HCT116 (cell line): ENCODE measurements at regions not wholly inside any gene's neighbourhood (a gene's known extent, or its start where the extent isn't known, plus 50 kb on each side); places are given as distances from the start of the nearest gene placed in this dataset.

Source experiments
- CTCF ChIP-seq, 3 experiments: fragments of 200-600 bp in 1 of 3; sonication (generic) in 1 of 3; IDR thresholded peaks in 2 of 3; conservative IDR thresholded peaks in 1 of 3; 2 replicates each; pipeline ENCODE4 v1.5.1; 2012 to 2017; ENCODE audit warnings: low read depth in 2 of 3, low read length in 2 of 3, antibody characterized with exemption in 1 of 3, borderline replicate concordance in 1 of 3, control low read depth in 1 of 3, mild to moderate bottlenecking in 1 of 3, mixed read lengths in 1 of 3, mixed run types in 1 of 3, moderate library complexity in 1 of 3; ENCODE audit not compliant: insufficient read depth in 1 of 3
- EZH2 ChIP-seq: fragments of 200-600 bp; sonication (generic); IDR thresholded peaks from 2 replicates; pipeline ENCODE4 v1.6.1; 2017; ENCODE audit warnings: antibody characterized with exemption, mixed run types
- POLR2A ChIP-seq: IDR thresholded peaks from 2 replicates; pipeline ENCODE4 v1.7.0; 2011; ENCODE audit warnings: borderline replicate concordance; ENCODE audit not compliant: insufficient read depth, insufficient read length; ENCODE audit errors: extremely low read depth
- POLR2AphosphoS5 ChIP-seq: IDR thresholded peaks from 2 replicates; pipeline ENCODE4 v1.6.1; 2011; ENCODE audit warnings: mild to moderate bottlenecking, low read depth, low read length, moderate library complexity
- SP1 ChIP-seq: IDR thresholded peaks from 2 replicates; pipeline ENCODE4 v1.6.1; 2012; ENCODE audit warnings: low read depth

GRCh38 chr10:61184429-61184828 lies 240.4 kb upstream of the RHOBTB1 start:
- TF ChIP-seq CTCF (IDR thresholded peaks at IDR 0.05 in 2 of 3, conservative IDR thresholded peaks at IDR 0.05 in 1 of 3; ENCODE audit: borderline replicate concordance in 1 of 3, insufficient read depth in 1 of 3, low read depth in 2 of 3, low read length in 2 of 3) (no peak), POLR2A (no peak), EZH2 (no peak), POLR2AphosphoS5 (no peak), SP1 (no peak)
